KMS-11 (cell line): ENCODE measurements at regions not wholly inside any gene's neighbourhood (a gene's known extent, or its start where the extent isn't known, plus 50 kb on each side); places are given as distances from the start of the nearest gene placed in this dataset.

Source experiments
- H2AFZ ChIP-seq: fragments of 200-600 bp; sonication (generic); 2 replicates; pipeline ENCODE4 v1.6.1; 2016; ENCODE audit warnings: antibody characterized with exemption, mixed run types, low read depth
- H3K27ac ChIP-seq: fragments of 200-600 bp; sonication (generic); 2 replicates; pipeline ENCODE4 v1.6.1; 2016; ENCODE audit warnings: mild to moderate bottlenecking, mixed run types
- H3K27me3 ChIP-seq: fragments of 200-600 bp; sonication (generic); 2 replicates; pipeline ENCODE4 v1.6.1; 2017; ENCODE audit warnings: mild to moderate bottlenecking, low read depth, mixed run types, moderate library complexity; ENCODE audit not compliant: insufficient read depth
- H3K36me3 ChIP-seq: fragments of 200-600 bp; sonication (generic); 2 replicates; pipeline ENCODE4 v1.6.1; 2017; ENCODE audit warnings: mild to moderate bottlenecking, mixed run types; ENCODE audit not compliant: insufficient read depth
- H3K4me1 ChIP-seq: fragments of 200-600 bp; sonication (generic); 2 replicates; pipeline ENCODE4 v1.6.1; 2016; ENCODE audit warnings: mild to moderate bottlenecking, low read depth, mixed run types; ENCODE audit not compliant: poor library complexity, severe bottlenecking
- H3K4me2 ChIP-seq: fragments of 200-600 bp; sonication (generic); 2 replicates; pipeline ENCODE4 v1.7.0; 2016; ENCODE audit warnings: mild to moderate bottlenecking, mixed run types
- H3K4me3 ChIP-seq: fragments of 200-600 bp; sonication (generic); IDR thresholded peaks from 2 replicates; pipeline ENCODE4 v1.6.1; 2017; ENCODE audit warnings: low read depth, low read length, mixed read lengths; ENCODE audit not compliant: insufficient read depth
- H3K79me2 ChIP-seq: fragments of 200-600 bp; sonication (generic); 2 replicates; pipeline ENCODE4 v1.6.1; 2016; ENCODE audit warnings: low read depth, mixed run types; ENCODE audit not compliant: insufficient read depth
- H3K9ac ChIP-seq: fragments of 200-600 bp; sonication (generic); 2 replicates; pipeline ENCODE4 v1.6.1; 2016; ENCODE audit warnings: mild to moderate bottlenecking, mixed run types
- H4K20me1 ChIP-seq: fragments of 200-600 bp; sonication (generic); 2 replicates; pipeline ENCODE4 v1.6.1; 2016; ENCODE audit warnings: mild to moderate bottlenecking, mixed run types; ENCODE audit not compliant: insufficient read depth
- TF ChIP-seq, protein P1 (sequence below): fragments of 200-600 bp; sonication (generic); conservative IDR thresholded peaks from 2 replicates; pipeline ENCODE4 v1.6.1; 2017; ENCODE audit warnings: low read depth, mild to moderate bottlenecking, antibody characterized with exemption, low read length, moderate library complexity, mixed read lengths

DNA sequence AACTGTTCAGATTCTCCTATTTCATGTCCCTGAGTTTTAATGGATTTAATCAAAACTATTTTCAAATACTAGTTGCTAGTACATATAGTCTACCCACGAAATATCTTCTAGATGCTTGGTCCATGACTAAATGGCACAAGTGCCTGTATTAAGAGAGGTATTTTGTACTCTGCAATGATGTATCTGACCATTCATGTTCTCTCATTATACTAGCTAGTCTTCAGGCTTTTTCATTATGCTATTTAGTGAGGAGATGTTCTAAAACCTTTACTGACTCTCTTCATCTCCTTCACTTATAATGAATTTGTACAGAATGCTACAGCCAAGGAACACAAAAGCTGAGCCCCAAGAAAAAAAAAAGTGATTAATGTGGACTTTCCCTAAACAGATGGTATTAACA lies 222.5 kb downstream of the AHR start:
- Histone ChIP-seq H3K4me2 (no peak overlapping the region), H3K27ac (no peak overlapping the region), H4K20me1 (no peaks in the 10 kb centered on the region)

DNA sequence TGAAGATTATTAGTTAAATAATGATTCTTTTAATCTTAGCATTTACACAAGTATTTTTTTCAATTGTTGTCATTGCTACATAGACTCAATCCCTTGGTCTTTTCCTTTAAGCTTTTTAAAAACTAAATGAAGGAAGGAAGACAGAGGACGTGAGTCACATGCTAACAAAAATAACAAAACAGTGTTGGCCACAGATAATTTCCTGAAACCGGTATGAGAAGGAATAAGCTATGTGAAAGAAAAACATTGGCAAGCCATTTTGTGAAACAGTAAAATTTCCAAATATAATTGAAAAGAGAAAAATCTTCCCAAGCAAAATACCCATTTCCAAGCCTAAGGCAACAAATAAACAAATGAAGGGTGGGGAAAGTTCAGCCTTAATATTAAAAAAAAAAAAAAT lies 223.0 kb downstream of the AHR start:
- H3K4me2 ChIP-seq, result no peak overlapping the region

More for the DNA sequence above, 222.5 kb downstream of the AHR start:
- H2AFZ ChIP-seq, result no peak overlapping the region
- H3K4me3 ChIP-seq, result no peak overlapping the region
- TF ChIP-seq, protein P1, sequence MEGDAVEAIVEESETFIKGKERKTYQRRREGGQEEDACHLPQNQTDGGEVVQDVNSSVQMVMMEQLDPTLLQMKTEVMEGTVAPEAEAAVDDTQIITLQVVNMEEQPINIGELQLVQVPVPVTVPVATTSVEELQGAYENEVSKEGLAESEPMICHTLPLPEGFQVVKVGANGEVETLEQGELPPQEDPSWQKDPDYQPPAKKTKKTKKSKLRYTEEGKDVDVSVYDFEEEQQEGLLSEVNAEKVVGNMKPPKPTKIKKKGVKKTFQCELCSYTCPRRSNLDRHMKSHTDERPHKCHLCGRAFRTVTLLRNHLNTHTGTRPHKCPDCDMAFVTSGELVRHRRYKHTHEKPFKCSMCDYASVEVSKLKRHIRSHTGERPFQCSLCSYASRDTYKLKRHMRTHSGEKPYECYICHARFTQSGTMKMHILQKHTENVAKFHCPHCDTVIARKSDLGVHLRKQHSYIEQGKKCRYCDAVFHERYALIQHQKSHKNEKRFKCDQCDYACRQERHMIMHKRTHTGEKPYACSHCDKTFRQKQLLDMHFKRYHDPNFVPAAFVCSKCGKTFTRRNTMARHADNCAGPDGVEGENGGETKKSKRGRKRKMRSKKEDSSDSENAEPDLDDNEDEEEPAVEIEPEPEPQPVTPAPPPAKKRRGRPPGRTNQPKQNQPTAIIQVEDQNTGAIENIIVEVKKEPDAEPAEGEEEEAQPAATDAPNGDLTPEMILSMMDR, result no peak
- no peaks in the 10 kb centered on the region for H3K79me2 ChIP-seq
- no peaks in the 10 kb centered on the region for H3K36me3 ChIP-seq
- no peaks in the 10 kb centered on the region for H3K27me3 ChIP-seq
- no peak overlapping the region for H3K9ac ChIP-seq
- no peaks in the 10 kb centered on the region for H3K4me1 ChIP-seq

DNA sequence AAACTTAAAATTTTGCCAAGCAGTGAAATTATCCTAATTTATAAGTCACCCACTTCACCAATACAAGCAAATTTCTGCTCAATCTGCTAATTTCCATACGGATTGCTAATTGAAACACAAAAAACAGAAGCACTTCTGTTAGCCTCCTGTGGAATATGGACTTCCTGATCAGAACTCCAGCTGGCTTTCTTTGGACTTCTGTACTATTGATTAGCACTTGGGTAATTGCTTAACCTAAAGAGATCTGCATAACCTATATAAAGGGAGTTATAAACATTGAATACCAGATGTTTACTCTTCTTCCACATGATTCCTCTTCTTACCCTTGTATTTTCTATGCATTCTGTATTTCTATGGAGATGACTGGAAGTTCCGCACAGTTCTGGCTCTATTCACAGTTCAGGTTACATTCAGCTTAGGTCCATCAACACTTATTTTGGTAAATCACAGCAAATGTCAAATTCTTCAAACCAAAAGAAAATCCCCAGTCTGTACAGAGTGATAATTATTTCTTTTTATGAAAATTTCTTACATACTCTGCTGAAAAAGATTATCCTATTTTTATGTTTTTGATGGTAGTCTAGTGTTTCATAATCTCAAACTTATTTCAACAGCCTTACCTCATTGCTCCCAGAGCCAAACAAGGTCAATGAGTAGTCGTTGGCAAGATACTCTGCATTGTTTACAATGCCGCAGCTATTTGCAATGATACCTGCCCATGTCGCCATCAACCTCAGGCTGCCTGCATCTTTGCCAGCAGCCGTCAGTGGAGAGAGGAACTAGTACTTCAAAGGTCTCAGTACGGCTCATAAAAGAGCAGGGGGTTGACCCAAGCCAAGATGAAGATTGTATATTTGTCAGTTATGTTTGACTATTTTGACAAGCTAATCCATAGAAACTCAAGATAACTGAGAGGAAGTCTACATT lies 225.6 kb downstream of the AHR start:
- Histone ChIP-seq H3K79me2 (no peaks in the 10 kb centered on the region), H3K9ac (no peak overlapping the region), H4K20me1 (no peaks in the 10 kb centered on the region), H2AFZ (no peak overlapping the region), H3K36me3 (no peaks in the 10 kb centered on the region), H3K27me3 (no peaks in the 10 kb centered on the region), H3K4me1 (no peaks in the 10 kb centered on the region), H3K27ac (no peak overlapping the region), H3K4me2 (no peak overlapping the region), H3K4me3 (no peak overlapping the region)
- TF ChIP-seq, protein P1, result no peak

More for the DNA sequence above, 223.0 kb downstream of the AHR start:
- TF ChIP-seq, protein P1, result no peak
- H2AFZ ChIP-seq, result no peak overlapping the region
- H3K4me1 ChIP-seq, result no peaks in the 10 kb centered on the region
- no peaks in the 10 kb centered on the region for H3K27me3 ChIP-seq
- no peak overlapping the region for H3K27ac ChIP-seq
- no peaks in the 10 kb centered on the region for H3K36me3 ChIP-seq
- H3K9ac ChIP-seq, result no peak overlapping the region
- H3K4me3 ChIP-seq, result no peak overlapping the region
- H4K20me1 ChIP-seq, result no peaks in the 10 kb centered on the region
- H3K79me2 ChIP-seq, result no peaks in the 10 kb centered on the region

DNA sequence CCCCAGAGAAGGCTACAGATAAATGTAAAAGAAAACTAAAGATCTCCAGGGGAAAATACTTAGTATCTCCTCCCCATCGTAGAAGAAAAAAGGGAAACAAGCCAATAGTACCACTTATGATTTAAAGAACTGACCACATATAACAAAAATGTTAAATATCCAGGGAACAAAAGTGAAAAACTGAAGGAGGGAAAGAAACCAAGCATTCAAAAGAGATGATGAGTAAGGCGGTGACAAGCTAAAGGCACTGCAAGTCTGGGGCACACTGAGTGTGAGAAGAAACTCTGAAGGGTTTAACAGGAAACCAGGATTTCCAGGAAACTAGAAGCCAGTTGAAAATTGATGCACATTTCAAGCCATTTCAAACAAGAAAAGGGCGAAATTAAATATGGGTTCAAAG lies 226.3 kb downstream of the AHR start:
- H3K9ac ChIP-seq, result no peak overlapping the region
- H3K4me3 ChIP-seq, result no peak overlapping the region
- H3K4me1 ChIP-seq, result no peaks in the 10 kb centered on the region
- H3K27me3 ChIP-seq, result no peaks in the 10 kb centered on the region
- no peak overlapping the region for H3K4me2 ChIP-seq
- no peaks in the 10 kb centered on the region for H3K36me3 ChIP-seq
- TF ChIP-seq, protein P1, result no peak
- H2AFZ ChIP-seq, result no peak overlapping the region
- no peaks in the 10 kb centered on the region for H3K79me2 ChIP-seq
- no peaks in the 10 kb centered on the region for H4K20me1 ChIP-seq
- H3K27ac ChIP-seq, result no peak overlapping the region
